Uterus (tissue), 3 donors: ENCODE measurements at regions not wholly inside any gene's neighbourhood (a gene's known extent, or its start where the extent isn't known, plus 50 kb on each side); places are given as distances from the start of the nearest gene placed in this dataset.

Source experiments
- DNase-seq, 2 donors: peaks; one replicate each; pipeline ENCODE4 v3.0.0-alpha.2; 2019 to 2020
- H3K27ac ChIP-seq, 2 donors: fragments of 200-600 bp; sonication (generic); 1 replicate in 1 of 2; 2 replicates in 1 of 2; pipeline ENCODE4 v1.5.1; 2016 to 2018
- H3K27me3 ChIP-seq, 2 donors: fragments of 200-600 bp; sonication (generic); one replicate each; pipeline ENCODE4 v1.5.1; 2018 to 2019; ENCODE audit warnings: control low read depth in 1 of 2
- H3K36me3 ChIP-seq, 2 donors: fragments of 200-600 bp; sonication (generic); one replicate each; pipeline ENCODE4 v1.5.1; 2019; ENCODE audit warnings: control low read depth in 1 of 2
- H3K4me1 ChIP-seq, 2 donors: fragments of 200-600 bp; sonication (generic); one replicate each; pipeline ENCODE4 v1.5.1; 2018 to 2019; ENCODE audit warnings: control low read depth in 1 of 2
- H3K4me3 ChIP-seq, 2 donors: fragments of 200-600 bp; sonication (generic); 1 replicate in 1 of 2; 2 replicates in 1 of 2; pipeline ENCODE4 v1.5.1; 2018 to 2019; ENCODE audit warnings: mild to moderate bottlenecking in 1 of 2
- H3K9me3 ChIP-seq, 2 donors: fragments of 200-600 bp; sonication (generic); one replicate each; pipeline ENCODE4 v1.5.1; 2019; ENCODE audit warnings: control low read depth in 1 of 2
- CTCF ChIP-seq, 4 experiments: fragments of 200-600 bp in 2 of 4; fragments of 450-650 bp in 2 of 4; sonication (generic) in 2 of 4; IDR thresholded peaks; one replicate each; pipeline ENCODE4 v1.5.1; 2016 to 2019; ENCODE audit warnings: antibody characterized with exemption in 4 of 4, mild to moderate bottlenecking in 2 of 4, moderate library complexity in 1 of 4
- POLR2A ChIP-seq, 2 donors: fragments of 450-650 bp; IDR thresholded peaks; one replicate each; pipeline ENCODE4 v1.6.1; 2016; ENCODE audit warnings: antibody characterized with exemption in 2 of 2, mild to moderate bottlenecking in 1 of 2, moderate library complexity in 1 of 2
- intact Hi-C: fragments of 100-400 bp; cut with DNase I; formaldehyde crosslinking; loops from one replicate; pipeline ENCODE4 v1.15.1; 2023; ENCODE audit warnings: low total_unique reads
- donor health status: DM: yes; HTN: yes; CAD: no.

DNA sequence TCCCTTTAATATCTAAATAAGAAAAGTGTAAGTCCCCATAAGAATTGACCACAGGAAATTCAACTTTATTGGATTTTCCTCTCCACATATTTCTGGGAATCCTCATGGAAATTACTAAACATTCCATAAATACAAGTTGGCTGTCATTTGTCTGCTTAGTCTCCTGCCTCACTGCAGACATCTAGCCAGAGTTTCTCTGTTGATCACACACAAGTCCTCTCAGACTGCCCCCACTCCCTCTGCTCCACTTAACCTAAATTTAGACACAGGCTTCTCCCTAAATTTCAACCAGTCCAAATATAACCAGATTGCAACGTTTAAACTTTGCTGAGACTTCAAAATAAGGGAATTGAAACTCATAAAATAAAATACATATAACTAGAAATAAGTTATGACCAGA, 982.1 kb downstream of the DTWD2 start:
- no peaks in the 10 kb centered on the region for H3K36me3 ChIP-seq
- no peaks in the 10 kb centered on the region for H3K27me3 ChIP-seq
- H3K9me3 ChIP-seq: no peaks in the 10 kb centered on the region
- H3K27ac ChIP-seq: no peak overlapping the region
- no peak for DNase-seq
- intact Hi-C loops: no loop called here
- no peak overlapping the region for H3K4me3 ChIP-seq
- H3K4me1 ChIP-seq: no peaks in the 10 kb centered on the region
- TF ChIP-seq CTCF (IDR thresholded peaks at IDR 0.05) (no peak), POLR2A (IDR thresholded peaks at IDR 0.05) (no peak)

DNA sequence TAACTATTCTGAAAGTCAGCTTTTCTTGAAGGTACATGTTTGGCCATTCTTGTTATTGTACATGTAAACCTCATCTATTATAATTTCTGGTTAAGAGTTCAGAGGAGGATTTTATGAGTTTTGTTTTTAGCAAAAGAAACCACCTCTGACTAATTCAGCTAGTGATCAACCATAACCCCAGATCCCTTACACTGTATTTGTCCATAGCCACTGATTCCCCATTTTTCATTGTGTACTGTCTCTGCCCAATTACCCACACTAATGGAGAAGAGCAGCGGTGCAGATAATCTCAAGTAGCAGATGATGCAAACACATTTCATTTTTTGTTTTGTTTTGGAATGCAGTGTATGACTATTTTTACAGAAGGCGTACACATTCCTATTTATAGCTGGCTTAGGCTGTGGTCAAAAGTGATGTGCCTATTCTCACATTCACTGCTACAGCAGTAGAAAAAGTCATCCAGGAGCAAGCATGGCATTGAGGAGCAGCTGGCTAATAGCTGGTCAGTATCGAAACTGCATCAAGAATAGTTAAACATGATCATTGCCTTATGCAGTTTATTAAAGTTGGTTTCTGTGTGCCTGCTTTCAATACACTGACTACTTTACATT, 988.3 kb downstream of the DTWD2 start:
- Histone ChIP-seq H3K9me3 (no peaks in the 10 kb centered on the region), H3K36me3 (no peaks in the 10 kb centered on the region), H3K27me3 (no peaks in the 10 kb centered on the region), H3K27ac (no peak overlapping the region), H3K4me3 (no peak overlapping the region), H3K4me1 (no peaks in the 10 kb centered on the region)
- intact Hi-C loops: no loop called here
- TF ChIP-seq CTCF (IDR thresholded peaks at IDR 0.05): no peak
- no peak for TF ChIP-seq POLR2A (IDR thresholded peaks at IDR 0.05)
- no peak for DNase-seq

DNA sequence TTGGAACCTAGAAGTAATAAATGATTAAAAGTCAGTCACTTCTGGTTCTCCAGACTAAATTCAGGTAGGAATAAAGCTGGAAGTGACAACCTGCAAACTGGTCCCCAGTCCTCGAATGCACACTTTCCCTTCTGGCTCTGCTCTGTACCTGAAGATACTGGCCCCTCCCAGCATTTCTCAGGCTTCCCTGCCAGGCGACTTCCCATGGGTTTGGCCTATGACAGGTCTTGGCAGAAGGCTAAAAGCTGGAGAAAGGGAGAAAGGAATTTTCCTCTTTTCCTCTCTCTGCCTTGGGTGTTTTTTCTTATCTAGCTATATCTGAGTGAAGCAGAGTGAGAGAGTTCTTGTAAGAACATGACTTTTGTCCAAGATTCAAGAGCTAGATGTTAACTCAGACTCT, 1005.7 kb downstream of the DTWD2 start:
- intact Hi-C loops: no loop called here
- H3K4me3 ChIP-seq: no peak overlapping the region
- no peaks in the 10 kb centered on the region for H3K4me1 ChIP-seq
- H3K36me3 ChIP-seq: no peaks in the 10 kb centered on the region
- TF ChIP-seq POLR2A (IDR thresholded peaks at IDR 0.05): no peak
- TF ChIP-seq CTCF (IDR thresholded peaks at IDR 0.05): no peak
- H3K27me3 ChIP-seq: no peaks in the 10 kb centered on the region
- H3K9me3 ChIP-seq: no peaks in the 10 kb centered on the region
- DNase-seq: no peak
- no peak overlapping the region for H3K27ac ChIP-seq

DNA sequence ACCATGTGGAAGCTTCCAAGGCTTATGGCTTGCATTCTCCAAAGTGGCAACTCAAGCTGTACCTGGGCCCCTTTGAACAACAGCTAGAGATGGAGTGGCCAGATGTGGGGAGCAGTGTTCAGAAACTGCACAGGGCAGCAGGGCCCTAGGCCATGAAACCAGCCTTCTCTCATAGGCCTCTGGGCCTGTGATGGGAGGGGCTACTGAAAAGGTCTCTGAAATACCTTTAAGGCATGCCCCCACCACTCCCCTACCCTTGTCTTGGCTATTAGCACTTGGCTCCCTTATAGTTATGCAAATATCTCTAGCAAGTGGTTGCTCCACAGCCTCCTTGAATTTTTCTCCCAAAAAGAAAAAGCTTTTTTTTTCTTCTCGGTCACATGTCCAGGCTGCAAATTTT, 1014.6 kb downstream of the DTWD2 start:
- Histone ChIP-seq H3K4me1 (no peaks in the 10 kb centered on the region), H3K27me3 (no peaks in the 10 kb centered on the region), H3K27ac (no peak overlapping the region), H3K9me3 (no peaks in the 10 kb centered on the region), H3K4me3 (no peak overlapping the region), H3K36me3 (no peaks in the 10 kb centered on the region)
- no peak for DNase-seq
- intact Hi-C loops: no loop called here
- TF ChIP-seq CTCF (IDR thresholded peaks at IDR 0.05) (no peak), POLR2A (IDR thresholded peaks at IDR 0.05) (no peak)

GRCh38 chr5:117955831-117956230, 1032.5 kb downstream of the DTWD2 start:
- intact Hi-C loops: no loop called here
- DNase-seq: no peak
- no peaks in the 10 kb centered on the region for H3K27me3 ChIP-seq
- no peaks in the 10 kb centered on the region for H3K36me3 ChIP-seq
- no peak overlapping the region for H3K4me3 ChIP-seq
- TF ChIP-seq CTCF (IDR thresholded peaks at IDR 0.05): no peak
- no peak for TF ChIP-seq POLR2A (IDR thresholded peaks at IDR 0.05)
- no peak overlapping the region for H3K27ac ChIP-seq
- H3K9me3 ChIP-seq: no peaks in the 10 kb centered on the region
- no peaks in the 10 kb centered on the region for H3K4me1 ChIP-seq
